ENCODE measurements at regions not wholly inside any gene's neighbourhood (a gene's known extent, or its start where the extent isn't known, plus 50 kb on each side); places are given as distances from the start of the nearest gene placed in this dataset.

DNA sequence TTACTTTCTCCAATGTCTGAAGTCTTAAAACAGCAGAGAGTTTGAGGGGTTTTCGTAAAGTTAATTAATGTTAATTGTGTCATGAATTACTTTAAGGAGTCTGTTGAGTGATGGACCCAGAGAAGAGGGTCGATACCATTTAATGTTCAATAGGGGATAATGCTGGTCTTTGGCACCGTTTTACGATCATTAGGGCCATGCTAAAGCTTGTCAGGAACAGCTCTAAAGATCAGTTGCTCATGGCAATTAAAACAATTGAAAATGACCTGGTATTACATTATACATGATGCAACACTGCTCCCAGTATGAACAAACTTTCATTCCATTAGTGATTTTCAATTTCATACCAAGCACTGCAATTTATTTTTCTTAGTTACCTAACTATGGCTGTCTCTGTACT lies 296.9 kb downstream of the ETV1 start:
- intact Hi-C loops (cut with DNase I; ENCODE audit: low total_unique reads), result no loop called here
- H3K27me3 ChIP-seq, result no peaks in the 10 kb centered on the region

DNA sequence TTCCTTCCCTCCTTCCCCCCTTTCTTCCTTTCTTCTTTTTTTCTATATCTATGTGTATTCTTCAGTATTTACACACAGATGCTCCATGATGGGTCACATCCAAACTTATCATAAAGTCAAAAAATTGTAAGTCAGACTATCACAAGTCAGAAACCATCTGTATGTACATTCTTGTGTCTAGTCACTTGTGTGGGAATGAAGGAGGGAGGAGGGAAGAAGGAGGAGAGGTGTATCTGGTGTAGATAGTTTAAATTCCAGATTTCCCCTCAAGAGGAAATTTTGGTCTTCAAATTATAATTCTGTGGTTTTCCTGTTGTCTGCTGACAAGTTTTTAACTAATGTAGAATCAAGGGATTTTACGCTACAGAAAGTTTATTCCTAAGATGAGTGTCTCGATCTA lies 287.2 kb downstream of the ETV1 start:
- intact Hi-C loops (cut with DNase I; ENCODE audit: low total_unique reads), result no loop called here
- TF ChIP-seq, protein P1, sequence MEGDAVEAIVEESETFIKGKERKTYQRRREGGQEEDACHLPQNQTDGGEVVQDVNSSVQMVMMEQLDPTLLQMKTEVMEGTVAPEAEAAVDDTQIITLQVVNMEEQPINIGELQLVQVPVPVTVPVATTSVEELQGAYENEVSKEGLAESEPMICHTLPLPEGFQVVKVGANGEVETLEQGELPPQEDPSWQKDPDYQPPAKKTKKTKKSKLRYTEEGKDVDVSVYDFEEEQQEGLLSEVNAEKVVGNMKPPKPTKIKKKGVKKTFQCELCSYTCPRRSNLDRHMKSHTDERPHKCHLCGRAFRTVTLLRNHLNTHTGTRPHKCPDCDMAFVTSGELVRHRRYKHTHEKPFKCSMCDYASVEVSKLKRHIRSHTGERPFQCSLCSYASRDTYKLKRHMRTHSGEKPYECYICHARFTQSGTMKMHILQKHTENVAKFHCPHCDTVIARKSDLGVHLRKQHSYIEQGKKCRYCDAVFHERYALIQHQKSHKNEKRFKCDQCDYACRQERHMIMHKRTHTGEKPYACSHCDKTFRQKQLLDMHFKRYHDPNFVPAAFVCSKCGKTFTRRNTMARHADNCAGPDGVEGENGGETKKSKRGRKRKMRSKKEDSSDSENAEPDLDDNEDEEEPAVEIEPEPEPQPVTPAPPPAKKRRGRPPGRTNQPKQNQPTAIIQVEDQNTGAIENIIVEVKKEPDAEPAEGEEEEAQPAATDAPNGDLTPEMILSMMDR (IDR thresholded peaks at IDR 0.05), result no peak

More for the DNA sequence above, 296.9 kb downstream of the ETV1 start:
- Histone ChIP-seq H3K36me3 (no peaks in the 10 kb centered on the region), H3K4me1 (no peaks in the 10 kb centered on the region), H3K27ac (no peak overlapping the region), H3K4me3 (no peak overlapping the region), H3K9me3 (no peaks in the 10 kb centered on the region)
- TF ChIP-seq, protein P1 (IDR thresholded peaks at IDR 0.05), result no peak
- no peak for DNase-seq

DNA sequence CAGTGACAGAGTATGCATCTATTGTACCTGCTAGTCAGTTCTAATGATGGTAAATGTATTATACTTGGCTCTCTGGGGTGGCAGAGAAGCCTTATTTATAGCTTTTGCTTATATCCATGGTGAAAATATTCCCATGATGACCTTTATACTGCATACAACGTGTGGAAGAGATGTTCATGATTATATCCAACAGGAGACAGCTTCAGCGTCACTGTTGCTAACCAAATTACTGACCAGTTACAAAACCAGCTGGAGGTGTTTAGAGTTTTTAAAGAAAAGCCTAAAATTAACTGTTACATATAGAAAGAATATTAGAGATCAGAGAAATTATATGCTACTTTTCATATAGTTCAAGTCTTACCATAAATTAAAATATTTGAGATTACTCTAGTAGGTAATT lies 280.8 kb downstream of the ETV1 start:
- Histone ChIP-seq H3K27me3 (no peaks in the 10 kb centered on the region), H3K4me3 (no peak overlapping the region), H3K36me3 (no peaks in the 10 kb centered on the region), H3K9me3 (no peaks in the 10 kb centered on the region), H3K27ac (no peak overlapping the region), H3K4me1 (no peaks in the 10 kb centered on the region)
- DNase-seq, result no peak
- intact Hi-C loops (cut with DNase I; ENCODE audit: low total_unique reads), result no loop called here
- TF ChIP-seq, protein P1 (IDR thresholded peaks at IDR 0.05), result no peak

More for the DNA sequence above, 287.2 kb downstream of the ETV1 start:
- H3K4me1 ChIP-seq, result no peaks in the 10 kb centered on the region
- H3K36me3 ChIP-seq, result no peaks in the 10 kb centered on the region
- no peak overlapping the region for H3K27ac ChIP-seq
- H3K4me3 ChIP-seq, result no peak overlapping the region
- H3K9me3 ChIP-seq, result no peaks in the 10 kb centered on the region
- no peaks in the 10 kb centered on the region for H3K27me3 ChIP-seq
- DNase-seq, result no peak

DNA sequence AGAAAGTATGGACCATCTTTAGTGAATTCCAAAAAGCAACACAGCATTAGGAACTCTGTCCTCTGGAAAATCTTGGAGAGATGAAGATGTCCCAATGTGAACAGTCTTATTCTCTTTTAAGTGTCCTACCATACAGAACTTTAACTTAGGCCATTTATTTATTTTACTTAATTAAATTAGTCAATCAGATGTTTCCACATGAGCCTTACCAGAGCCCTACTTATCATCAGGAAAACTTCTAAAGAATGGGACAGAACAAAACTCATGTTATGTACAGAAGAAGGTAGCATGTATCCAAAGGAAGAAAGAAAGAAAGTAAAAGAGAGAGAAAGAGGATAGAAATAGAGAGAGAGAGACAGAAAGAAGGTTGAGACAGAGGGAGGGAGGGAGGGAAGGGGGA lies 276.4 kb downstream of the ETV1 start:
- intact Hi-C loops (cut with DNase I; ENCODE audit: low total_unique reads), result no loop called here
- Histone ChIP-seq H3K36me3 (no peaks in the 10 kb centered on the region), H3K9me3 (no peaks in the 10 kb centered on the region), H3K4me3 (no peak overlapping the region), H3K27me3 (no peaks in the 10 kb centered on the region), H3K4me1 (no peaks in the 10 kb centered on the region), H3K27ac (no peak overlapping the region)
- DNase-seq, result no peak
- TF ChIP-seq, protein P1 (IDR thresholded peaks at IDR 0.05), result no peak

DNA sequence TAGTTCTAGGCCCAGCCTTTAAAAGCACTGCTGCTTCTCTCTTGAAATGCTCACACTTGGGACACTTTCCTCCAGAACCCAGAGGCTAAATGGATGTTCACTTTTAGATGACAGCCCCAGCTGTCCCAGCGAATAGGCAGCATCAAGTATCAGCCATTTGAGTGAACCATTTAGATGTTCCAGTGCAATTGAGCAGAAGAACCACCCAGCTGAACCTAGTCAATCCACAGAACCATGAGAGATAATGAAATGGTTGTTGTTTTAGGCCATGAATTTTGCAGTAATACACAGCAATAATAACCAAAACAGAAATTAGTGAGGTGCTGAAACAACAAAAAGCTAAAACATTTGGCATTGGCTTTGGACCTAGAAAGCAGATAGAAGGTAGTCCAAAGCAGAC lies 273.9 kb downstream of the ETV1 start:
- H3K4me1 ChIP-seq, result no peaks in the 10 kb centered on the region
- no peak for DNase-seq
- no peaks in the 10 kb centered on the region for H3K9me3 ChIP-seq
- TF ChIP-seq, protein P1 (IDR thresholded peaks at IDR 0.05), result no peak
- no peaks in the 10 kb centered on the region for H3K27me3 ChIP-seq
- H3K27ac ChIP-seq, result no peak overlapping the region
- no peaks in the 10 kb centered on the region for H3K36me3 ChIP-seq
- intact Hi-C loops (cut with DNase I; ENCODE audit: low total_unique reads), result no loop called here
- no peak overlapping the region for H3K4me3 ChIP-seq

DNA sequence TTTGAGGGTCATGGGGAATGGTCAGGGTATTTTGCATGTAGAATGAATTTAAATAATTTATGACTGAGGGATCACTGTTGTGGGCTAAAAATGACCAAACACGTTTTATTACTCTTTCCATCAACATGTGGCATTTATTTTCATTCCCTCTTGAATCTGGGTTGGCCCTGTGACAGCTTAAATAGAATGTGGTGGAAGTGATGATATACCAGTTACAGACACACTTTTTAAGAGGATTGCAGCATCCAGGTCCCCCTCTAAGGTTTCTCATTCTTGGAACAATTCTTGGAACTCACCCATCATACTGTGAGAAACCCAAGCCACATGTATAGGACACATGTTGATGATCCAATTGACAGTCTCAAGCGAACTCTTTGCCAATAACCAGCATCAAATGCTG lies 272.4 kb downstream of the ETV1 start:
- Histone ChIP-seq H3K4me3 (no peak overlapping the region), H3K4me1 (no peaks in the 10 kb centered on the region), H3K36me3 (no peaks in the 10 kb centered on the region), H3K9me3 (no peaks in the 10 kb centered on the region), H3K27me3 (no peaks in the 10 kb centered on the region), H3K27ac (no peak overlapping the region)
- intact Hi-C loops (cut with DNase I; ENCODE audit: low total_unique reads), result no loop called here
- DNase-seq, result no peak
- TF ChIP-seq, protein P1 (IDR thresholded peaks at IDR 0.05), result no peak
